ENCODE measurements at regions not wholly inside any gene's neighbourhood (a gene's known extent, or its start where the extent isn't known, plus 50 kb on each side); places are given as distances from the start of the nearest gene placed in this dataset.

DNA sequence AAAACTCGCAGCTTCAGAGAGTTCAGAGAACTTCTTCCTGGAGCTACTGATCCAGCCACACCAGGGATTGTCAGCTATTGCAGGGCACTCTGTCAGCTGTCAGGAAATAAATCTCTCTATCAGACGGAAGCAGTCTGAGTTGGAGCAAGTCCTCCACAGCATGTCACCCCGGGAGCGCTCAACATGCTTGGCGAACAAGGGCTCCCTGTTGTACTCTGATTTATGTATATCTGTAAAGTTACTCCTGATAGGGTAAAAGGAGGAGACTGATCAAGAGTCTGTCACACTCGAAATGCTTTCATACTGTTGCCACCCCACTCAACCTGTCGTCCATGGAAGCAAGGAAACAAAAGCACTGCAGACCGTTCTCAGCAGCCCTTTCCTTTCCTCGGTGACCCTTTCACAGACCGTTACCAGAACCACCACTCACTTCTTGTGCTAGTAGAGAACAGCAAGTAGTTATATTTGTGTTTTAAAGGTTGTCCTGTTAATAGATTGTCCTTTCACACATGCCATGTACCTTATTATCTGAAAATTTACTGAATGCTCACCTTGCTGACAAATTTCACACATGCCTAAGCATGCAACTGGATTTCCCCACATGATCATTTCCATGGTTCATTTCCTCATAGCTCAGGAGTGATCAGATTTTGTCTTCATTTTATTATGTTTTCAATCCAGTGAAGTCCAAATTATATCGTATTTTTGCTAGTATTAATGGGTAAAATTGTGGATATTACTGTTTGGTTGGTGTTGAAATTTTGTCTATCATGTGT, 2108.9 kb upstream of the TENM3 start:
- Histone ChIP-seq H3K14ac (replicated peaks; ENCODE audit: low read depth, low read length) (no peak overlapping the region), H3K23ac (ENCODE audit: low read depth, low read length) (no peak overlapping the region), H2BK5ac (ENCODE audit: low read depth, low read length, poor library complexity, severe bottlenecking) (no peak overlapping the region), H4K8ac (ENCODE audit: low read depth in 2 of 2, low read length in 2 of 2) (no peak overlapping the region; a peak in 1 of 4 replicates), H3K56ac (ENCODE audit: extremely low read depth, insufficient read depth, low read length) (no peak overlapping the region), H3K79me1 (ENCODE audit: low read depth in 1 of 2, low read length in 2 of 2) (no peaks in the 10 kb centered on the region), H3K36me3 (ENCODE audit: control insufficient read depth, insufficient read depth, low read length) (no peaks in the 10 kb centered on the region), H3K4me2 (ENCODE audit: low read depth, low read length) (peak overlapping the region; percentile 72), H2AK5ac (ENCODE audit: low read depth, low read length) (no peak overlapping the region), H3K9me1 (ENCODE audit: insufficient read depth, low read length) (no peaks in the 10 kb centered on the region), H3K9ac (ENCODE audit: low read depth, low read length) (no peak overlapping the region), H3K4me3 (ENCODE audit: insufficient read depth, low read depth, low read length) (0 out of 2 replicates have a peak overlapping the region, but pooled peaks have one; percentile 21), H2BK15ac (ENCODE audit: low read depth, low read length) (no peak overlapping the region), H3K18ac (ENCODE audit: low read depth, low read length) (no peak overlapping the region; the same call in 1 of the 2 replicates), H3K4me1 (ENCODE audit: control insufficient read depth, insufficient read depth, low read length) (peaks cover 2% of the 10 kb centered on the region; the same call in 1 of the 2 replicates), H2AFZ (replicated peaks; ENCODE audit: low read length, poor library complexity) (peak overlapping the region; percentile 79), H3K9me3 (ENCODE audit: control insufficient read depth, insufficient read depth, low read length) (no peaks in the 10 kb centered on the region), H4K20me1 (ENCODE audit: insufficient read depth, low read length) (no peaks in the 10 kb centered on the region), H4K91ac (ENCODE audit: insufficient read depth, low read depth, low read length) (no peak overlapping the region), H3K27ac (ENCODE audit: insufficient read depth, low read length) (no peak overlapping the region), H2BK20ac (ENCODE audit: low read depth, low read length) (no peak overlapping the region), H2AK9ac (replicated peaks; ENCODE audit: low read depth, low read length, poor library complexity) (no peak overlapping the region), H3K27me3 (ENCODE audit: control insufficient read depth, insufficient read depth, low read length) (no peaks in the 10 kb centered on the region), H4K5ac (ENCODE audit: low read depth, low read length) (no peak overlapping the region), H3K4ac (ENCODE audit: low read depth, low read length) (no peak overlapping the region), H2BK120ac (ENCODE audit: low read depth, low read length) (no peak overlapping the region)
- no CpG with 5 or more reads among the region's 11 CpGs for WGBS, 2 experiments (ENCODE audit: extremely low coverage in 2 of 2, insufficient read length in 1 of 2)
- dilution Hi-C loops (cut with HindIII; ENCODE audit: low sequenced_read_pairs, unreplicated experiment) (no loop called here), in situ Hi-C loops (cut with MboI; ENCODE audit: low sequenced_read_pairs) (no loop called here), intact Hi-C loops (cut with micrococcal nuclease) (no loop called here)
- ChIA-PET POLR2A (ENCODE audit: unreplicated experiment) (no interaction called here), CTCF (no interaction called here)
- ATAC-seq (ENCODE audit: low read depth) (no peak), DNase-seq (no peak)
- no TSS peak for BruUV-seq (replicated peaks)
- TF ChIP-seq, protein P1, sequence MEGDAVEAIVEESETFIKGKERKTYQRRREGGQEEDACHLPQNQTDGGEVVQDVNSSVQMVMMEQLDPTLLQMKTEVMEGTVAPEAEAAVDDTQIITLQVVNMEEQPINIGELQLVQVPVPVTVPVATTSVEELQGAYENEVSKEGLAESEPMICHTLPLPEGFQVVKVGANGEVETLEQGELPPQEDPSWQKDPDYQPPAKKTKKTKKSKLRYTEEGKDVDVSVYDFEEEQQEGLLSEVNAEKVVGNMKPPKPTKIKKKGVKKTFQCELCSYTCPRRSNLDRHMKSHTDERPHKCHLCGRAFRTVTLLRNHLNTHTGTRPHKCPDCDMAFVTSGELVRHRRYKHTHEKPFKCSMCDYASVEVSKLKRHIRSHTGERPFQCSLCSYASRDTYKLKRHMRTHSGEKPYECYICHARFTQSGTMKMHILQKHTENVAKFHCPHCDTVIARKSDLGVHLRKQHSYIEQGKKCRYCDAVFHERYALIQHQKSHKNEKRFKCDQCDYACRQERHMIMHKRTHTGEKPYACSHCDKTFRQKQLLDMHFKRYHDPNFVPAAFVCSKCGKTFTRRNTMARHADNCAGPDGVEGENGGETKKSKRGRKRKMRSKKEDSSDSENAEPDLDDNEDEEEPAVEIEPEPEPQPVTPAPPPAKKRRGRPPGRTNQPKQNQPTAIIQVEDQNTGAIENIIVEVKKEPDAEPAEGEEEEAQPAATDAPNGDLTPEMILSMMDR (conservative IDR thresholded peaks at IDR 0.05; ENCODE audit: low read depth, low read length) = no peak
- TF ChIP-seq FOS (IDR thresholded peaks at IDR 0.05; ENCODE audit: low read depth, low read length) = no peak
- TF ChIP-seq POLR2A (IDR thresholded peaks at IDR 0.05; ENCODE audit: low read depth, low read length) = no peak
- no peak for TF ChIP-seq RCOR1 (IDR thresholded peaks at IDR 0.05; ENCODE audit: insufficient replicate concordance, low read length)
- TF ChIP-seq MAZ (IDR thresholded peaks at IDR 0.05; ENCODE audit: borderline replicate concordance, low read depth, low read length) = no peak

Measured in IMR-90 (cell line).